ENCODE measurements at regions not wholly inside any gene's neighbourhood (a gene's known extent, or its start where the extent isn't known, plus 50 kb on each side); places are given as distances from the start of the nearest gene placed in this dataset.

DNA sequence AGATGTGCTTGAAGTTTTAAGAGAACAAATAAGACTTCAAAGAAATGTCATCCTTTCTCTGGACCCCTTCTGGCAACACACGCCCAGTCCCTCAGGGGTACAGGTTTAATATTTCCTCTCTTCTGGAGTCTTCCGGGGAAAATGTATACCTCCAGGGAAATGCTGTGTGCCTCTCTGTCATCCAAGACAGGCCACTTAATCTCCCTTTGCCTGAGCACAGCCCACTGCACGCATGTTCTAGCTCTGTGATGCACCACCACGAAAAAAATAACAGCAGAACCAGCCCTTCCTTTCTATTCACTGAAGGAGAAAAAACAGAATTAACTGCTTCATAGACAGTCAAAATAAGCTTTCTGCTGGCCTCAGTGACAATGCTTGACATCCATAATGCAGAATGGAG is 140.1 kb downstream of the RBFOX3 start:
- TF ChIP-seq, protein P1, sequence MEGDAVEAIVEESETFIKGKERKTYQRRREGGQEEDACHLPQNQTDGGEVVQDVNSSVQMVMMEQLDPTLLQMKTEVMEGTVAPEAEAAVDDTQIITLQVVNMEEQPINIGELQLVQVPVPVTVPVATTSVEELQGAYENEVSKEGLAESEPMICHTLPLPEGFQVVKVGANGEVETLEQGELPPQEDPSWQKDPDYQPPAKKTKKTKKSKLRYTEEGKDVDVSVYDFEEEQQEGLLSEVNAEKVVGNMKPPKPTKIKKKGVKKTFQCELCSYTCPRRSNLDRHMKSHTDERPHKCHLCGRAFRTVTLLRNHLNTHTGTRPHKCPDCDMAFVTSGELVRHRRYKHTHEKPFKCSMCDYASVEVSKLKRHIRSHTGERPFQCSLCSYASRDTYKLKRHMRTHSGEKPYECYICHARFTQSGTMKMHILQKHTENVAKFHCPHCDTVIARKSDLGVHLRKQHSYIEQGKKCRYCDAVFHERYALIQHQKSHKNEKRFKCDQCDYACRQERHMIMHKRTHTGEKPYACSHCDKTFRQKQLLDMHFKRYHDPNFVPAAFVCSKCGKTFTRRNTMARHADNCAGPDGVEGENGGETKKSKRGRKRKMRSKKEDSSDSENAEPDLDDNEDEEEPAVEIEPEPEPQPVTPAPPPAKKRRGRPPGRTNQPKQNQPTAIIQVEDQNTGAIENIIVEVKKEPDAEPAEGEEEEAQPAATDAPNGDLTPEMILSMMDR (IDR thresholded peaks at IDR 0.05; ENCODE audit: insufficient read depth, low read length, poor library complexity, severe bottlenecking) = no peak
- TF ChIP-seq EZH2phosphoT487 (conservative IDR thresholded peaks at IDR 0.05; ENCODE audit: low read length) = no peak

All from SU-DHL-6 (cell line).